GM13976 (cell line): ENCODE measurements at regions not wholly inside any gene's neighbourhood (a gene's known extent, or its start where the extent isn't known, plus 50 kb on each side); places are given as distances from the start of the nearest gene placed in this dataset.
A peak's percentile ranks its signal among the peaks of the same experiment; 100 is the strongest.

Experiments used
- DNase-seq: peaks from one replicate; pipeline ENCODE4 v3.0.0; 2012; ENCODE audit warnings: low spot score
- CTCF ChIP-seq: IDR thresholded peaks from 2 replicates; pipeline ENCODE4 v1.5.1; 2012; ENCODE audit warnings: borderline replicate concordance, mild to moderate bottlenecking; ENCODE audit not compliant: insufficient read depth; ENCODE audit errors: extremely low read depth, missing control alignments, control extremely low read depth
- in situ Hi-C: fragments of 300-500 bp; cut with MboI; formaldehyde crosslinking; loops from one replicate; pipeline ENCODE4 v1.12.0; 2022; ENCODE audit warnings: low sequenced_read_pairs, mixed read lengths, inconsistent platforms; ENCODE audit not compliant: unreplicated experiment

GRCh38 chr2:59195851-59196250 lies 954.7 kb upstream of the FANCL start:
- in situ Hi-C loops: no loop called here
- no peak for TF ChIP-seq CTCF
- no peak for DNase-seq

- TF ChIP-seq CTCF: no peak
- in situ Hi-C loops: no loop called here
- DNase-seq: no peak
These were observed 950.7 kb upstream of the FANCL start for GRCh38 chr2:59191781-59192180.

GRCh38 chr2:59190518-59190917 lies 949.4 kb upstream of the FANCL start:
- in situ Hi-C loops: no loop called here
- no peak for TF ChIP-seq CTCF
- no peak for DNase-seq

GRCh38 chr2:59184276-59185020 lies 943.3 kb upstream of the FANCL start:
- no peak for DNase-seq
- no peak for TF ChIP-seq CTCF
- in situ Hi-C loops: no loop called here

GRCh38 chr2:59183070-59183469 lies 941.9 kb upstream of the FANCL start:
- in situ Hi-C loops: no loop called here
- DNase-seq: no peak
- TF ChIP-seq CTCF: no peak

GRCh38 chr2:59182249-59182648 lies 941.1 kb upstream of the FANCL start:
- in situ Hi-C loops: no loop called here
- DNase-seq: no peak
- TF ChIP-seq CTCF: peak; percentile 34
